Fibroblast of lung (primary cell): ENCODE measurements at regions not wholly inside any gene's neighbourhood (a gene's known extent, or its start where the extent isn't known, plus 50 kb on each side); places are given as distances from the start of the nearest gene placed in this dataset.

Experiments used
- DNase-seq, 2 donors: peaks; one replicate each; pipeline versions ENCODE4 v3.0.0 to v3.0.0-alpha.2; 2010; ENCODE audit warnings: low read depth in 2 of 2
- H2AFZ ChIP-seq: 2 replicates; pipeline ENCODE4 v1.5.1; 2012; ENCODE audit warnings: low read length, control low read depth, inconsistent platforms
- H3K27ac ChIP-seq: 2 replicates; pipeline ENCODE4 v1.5.1; 2011; ENCODE audit warnings: low read length, control low read depth; ENCODE audit not compliant: insufficient read depth
- H3K27me3 ChIP-seq: 2 replicates; pipeline ENCODE4 v1.5.1; 2011; ENCODE audit warnings: mild to moderate bottlenecking, low read length; ENCODE audit not compliant: control insufficient read depth, insufficient read depth
- H3K36me3 ChIP-seq: 2 replicates; pipeline ENCODE4 v1.5.1; 2011; ENCODE audit warnings: low read length; ENCODE audit not compliant: control insufficient read depth, insufficient read depth
- H3K4me1 ChIP-seq: 2 replicates; pipeline ENCODE4 v1.5.1; 2011; ENCODE audit warnings: low read length; ENCODE audit not compliant: control insufficient read depth, insufficient read depth; ENCODE audit errors: extremely low read depth
- H3K4me2 ChIP-seq: 2 replicates; pipeline ENCODE4 v1.5.1; 2011; ENCODE audit warnings: low read length, control low read depth; ENCODE audit not compliant: insufficient read depth; ENCODE audit errors: extremely low read depth
- H3K4me3 ChIP-seq, 4 experiments: fragments of 200-600 bp in 1 of 4; sonication (generic) in 1 of 4; replicated peaks in 1 of 4; 2 replicates each; pipeline ENCODE4 v1.5.1; 2011 to 2016; ENCODE audit warnings: low read length in 4 of 4, low read depth in 3 of 4, mild to moderate bottlenecking in 3 of 4, control low read depth in 2 of 4, inconsistent platforms in 1 of 4, mixed read lengths in 1 of 4; ENCODE audit not compliant: insufficient read depth in 1 of 4; ENCODE audit errors: control extremely low read depth in 1 of 4
- H3K79me2 ChIP-seq: 2 replicates; pipeline ENCODE4 v1.5.1; 2012; ENCODE audit warnings: mild to moderate bottlenecking, low read length, inconsistent platforms; ENCODE audit not compliant: control insufficient read depth, insufficient read depth
- H3K9ac ChIP-seq: 2 replicates; pipeline ENCODE4 v1.5.1; 2011; ENCODE audit warnings: mild to moderate bottlenecking, low read length, control low read depth; ENCODE audit not compliant: insufficient read depth
- H3K9me3 ChIP-seq: 2 replicates; pipeline ENCODE4 v1.5.1; 2012; ENCODE audit warnings: low read depth, low read length; ENCODE audit not compliant: control insufficient read depth, insufficient read depth
- H4K20me1 ChIP-seq: 2 replicates; pipeline ENCODE4 v1.5.1; 2011; ENCODE audit warnings: low read length; ENCODE audit not compliant: control insufficient read depth, insufficient read depth; ENCODE audit errors: extremely low read depth
- EZH2 ChIP-seq: IDR thresholded peaks from 2 replicates; pipeline ENCODE4 v1.5.1; 2012; ENCODE audit warnings: low read length, control low read depth, mild to moderate bottlenecking; ENCODE audit errors: missing control alignments
- TF ChIP-seq, protein P1 (sequence below), 2 donors: IDR thresholded peaks in 1 of 2; conservative IDR thresholded peaks in 1 of 2; 1 replicate in 1 of 2; 2 replicates in 1 of 2; pipeline ENCODE4 v1.5.1; 2011 to 2012; ENCODE audit warnings: low read length in 2 of 2, control low read depth in 1 of 2, inconsistent platforms in 1 of 2, low read depth in 1 of 2, mild to moderate bottlenecking in 1 of 2

DNA sequence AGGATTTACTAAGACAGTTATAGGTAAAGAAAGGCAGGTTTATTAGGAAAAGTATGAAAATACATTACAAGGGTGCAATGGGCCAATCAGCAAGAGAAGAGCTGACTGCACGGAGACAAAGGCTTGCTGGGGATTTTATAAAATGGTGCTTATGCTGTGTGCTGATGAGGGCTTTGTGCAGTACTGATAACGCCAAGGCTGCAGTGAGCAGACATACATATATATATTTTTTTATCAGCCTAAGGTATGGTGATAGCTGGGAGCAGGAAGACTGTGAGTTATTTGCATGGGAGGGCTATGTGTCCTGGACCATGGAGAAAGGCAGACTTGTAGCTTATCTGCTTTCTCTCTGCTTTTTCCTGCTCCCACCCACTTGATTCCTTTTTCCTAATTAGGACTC is 208.1 kb upstream of the ACTBL2 start:
- no peaks in the 10 kb centered on the region for H3K9me3 ChIP-seq
- H4K20me1 ChIP-seq, result no peaks in the 10 kb centered on the region
- TF ChIP-seq, protein P1, sequence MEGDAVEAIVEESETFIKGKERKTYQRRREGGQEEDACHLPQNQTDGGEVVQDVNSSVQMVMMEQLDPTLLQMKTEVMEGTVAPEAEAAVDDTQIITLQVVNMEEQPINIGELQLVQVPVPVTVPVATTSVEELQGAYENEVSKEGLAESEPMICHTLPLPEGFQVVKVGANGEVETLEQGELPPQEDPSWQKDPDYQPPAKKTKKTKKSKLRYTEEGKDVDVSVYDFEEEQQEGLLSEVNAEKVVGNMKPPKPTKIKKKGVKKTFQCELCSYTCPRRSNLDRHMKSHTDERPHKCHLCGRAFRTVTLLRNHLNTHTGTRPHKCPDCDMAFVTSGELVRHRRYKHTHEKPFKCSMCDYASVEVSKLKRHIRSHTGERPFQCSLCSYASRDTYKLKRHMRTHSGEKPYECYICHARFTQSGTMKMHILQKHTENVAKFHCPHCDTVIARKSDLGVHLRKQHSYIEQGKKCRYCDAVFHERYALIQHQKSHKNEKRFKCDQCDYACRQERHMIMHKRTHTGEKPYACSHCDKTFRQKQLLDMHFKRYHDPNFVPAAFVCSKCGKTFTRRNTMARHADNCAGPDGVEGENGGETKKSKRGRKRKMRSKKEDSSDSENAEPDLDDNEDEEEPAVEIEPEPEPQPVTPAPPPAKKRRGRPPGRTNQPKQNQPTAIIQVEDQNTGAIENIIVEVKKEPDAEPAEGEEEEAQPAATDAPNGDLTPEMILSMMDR (conservative IDR thresholded peaks at IDR 0.05 in 1 of 2, IDR thresholded peaks at IDR 0.05 in 1 of 2; ENCODE audit: low read depth in 1 of 2, low read length in 2 of 2), result no peak
- TF ChIP-seq EZH2, result no peak
- H3K9ac ChIP-seq, result no peak overlapping the region
- H3K79me2 ChIP-seq, result no peaks in the 10 kb centered on the region
- no peak overlapping the region for H3K4me3 ChIP-seq
- no peaks in the 10 kb centered on the region for H3K36me3 ChIP-seq
- no peak overlapping the region for H2AFZ ChIP-seq
- no peak for DNase-seq
- H3K27ac ChIP-seq, result no peak overlapping the region
- no peak overlapping the region for H3K4me2 ChIP-seq
- H3K27me3 ChIP-seq, result no peaks in the 10 kb centered on the region
- H3K4me1 ChIP-seq, result peaks cover 6% of the 10 kb centered on the region

DNA sequence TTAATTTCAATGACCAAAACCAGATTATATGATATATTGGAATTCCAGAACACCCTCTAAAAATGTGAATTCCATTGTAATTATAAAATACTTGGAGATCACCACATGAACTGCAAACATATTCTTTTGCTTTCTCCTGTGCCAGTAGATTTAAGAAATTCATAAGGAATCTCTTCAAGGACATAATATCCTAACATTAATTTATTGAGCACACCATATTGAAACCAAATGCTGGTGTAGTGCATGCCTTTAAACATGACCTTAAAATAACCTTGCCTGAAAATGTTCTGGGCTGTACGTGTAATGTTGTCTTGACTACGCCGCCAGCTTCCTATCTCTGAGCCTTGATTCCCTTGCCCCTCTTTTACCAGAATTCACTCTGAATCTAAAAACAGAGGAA is 205.0 kb upstream of the ACTBL2 start:
- Histone ChIP-seq H2AFZ (no peak overlapping the region), H3K4me1 (peaks cover 3% of the 10 kb centered on the region), H3K9ac (no peak overlapping the region), H3K27ac (no peak overlapping the region), H3K79me2 (no peaks in the 10 kb centered on the region), H3K9me3 (no peaks in the 10 kb centered on the region), H3K36me3 (no peaks in the 10 kb centered on the region), H4K20me1 (no peaks in the 10 kb centered on the region), H3K4me2 (no peak overlapping the region), H3K27me3 (no peaks in the 10 kb centered on the region), H3K4me3 (no peak overlapping the region)
- peak; percentile 15 to 27 for DNase-seq
- TF ChIP-seq, protein P1 (conservative IDR thresholded peaks at IDR 0.05 in 1 of 2, IDR thresholded peaks at IDR 0.05 in 1 of 2; ENCODE audit: low read depth in 1 of 2, low read length in 2 of 2), result no peak
- TF ChIP-seq EZH2, result no peak

DNA sequence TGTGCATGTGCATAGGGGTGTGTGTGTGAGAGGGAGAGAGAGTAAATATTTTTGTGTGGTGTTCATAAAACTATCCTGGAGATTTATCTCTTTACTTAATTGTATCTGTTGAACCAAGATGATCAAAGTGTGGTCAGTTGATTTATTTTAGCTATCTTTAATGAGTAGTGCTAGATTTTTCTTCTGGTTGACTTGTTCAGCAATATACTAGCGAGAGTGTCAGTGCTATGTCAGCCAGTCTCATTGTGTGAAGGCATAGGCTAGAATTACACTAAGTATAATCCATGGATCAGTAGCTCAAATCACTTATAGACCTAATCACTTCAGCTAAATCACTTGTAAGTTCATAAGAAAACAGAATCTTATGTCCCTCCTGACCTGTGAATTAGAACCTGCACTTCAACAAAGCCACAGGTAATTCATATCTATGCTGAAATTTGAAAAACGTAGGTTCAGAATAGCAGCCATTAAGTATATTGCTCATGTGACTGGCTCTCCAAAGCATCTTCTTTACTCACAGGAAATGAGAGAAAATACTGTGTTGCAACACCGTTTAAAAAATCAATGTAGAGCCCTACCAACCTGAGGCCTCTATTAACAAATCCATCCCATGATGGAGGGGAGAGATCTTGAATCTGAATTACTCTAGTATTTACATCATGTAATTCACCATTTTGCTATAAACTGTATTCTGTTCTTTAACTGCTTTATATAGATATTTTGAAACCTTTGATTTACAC is 203.1 kb upstream of the ACTBL2 start:
- TF ChIP-seq, protein P1 (conservative IDR thresholded peaks at IDR 0.05 in 1 of 2, IDR thresholded peaks at IDR 0.05 in 1 of 2; ENCODE audit: low read depth in 1 of 2, low read length in 2 of 2), result no peak
- TF ChIP-seq EZH2, result no peak
- DNase-seq, result no peak
- no peak overlapping the region for H3K4me2 ChIP-seq
- no peaks in the 10 kb centered on the region for H3K9me3 ChIP-seq
- no peaks in the 10 kb centered on the region for H3K36me3 ChIP-seq
- no peak overlapping the region for H2AFZ ChIP-seq
- H3K27ac ChIP-seq, result no peak overlapping the region
- no peaks in the 10 kb centered on the region for H3K27me3 ChIP-seq
- H3K9ac ChIP-seq, result no peak overlapping the region
- H3K4me1 ChIP-seq, result no peaks in the 10 kb centered on the region
- H4K20me1 ChIP-seq, result no peaks in the 10 kb centered on the region
- H3K79me2 ChIP-seq, result no peaks in the 10 kb centered on the region
- no peak overlapping the region for H3K4me3 ChIP-seq
